ENCODE measurements at regions not wholly inside any gene's neighbourhood (a gene's known extent, or its start where the extent isn't known, plus 50 kb on each side); places are given as distances from the start of the nearest gene placed in this dataset.

- no peaks in the 10 kb centered on the region for H3K9me3 ChIP-seq (ENCODE audit: control insufficient read depth, low read length)
- H3K4me3 ChIP-seq (ENCODE audit: low read length) = no peak overlapping the region
- no peak for DNase-seq (ENCODE audit: low read depth)
- H3K4me1 ChIP-seq (ENCODE audit: control insufficient read depth, insufficient read depth, low read length) = no peaks in the 10 kb centered on the region
- H3K36me3 ChIP-seq (ENCODE audit: control insufficient read depth, insufficient read depth, low read length, severe bottlenecking) = no peaks in the 10 kb centered on the region
- peaks cover 19% of the 10 kb centered on the region for H3K27me3 ChIP-seq (replicated peaks; ENCODE audit: control insufficient read depth, insufficient read depth, low read length)
- no peak overlapping the region for H3K9ac ChIP-seq (ENCODE audit: low read length)
Observed at GRCh38 chr12:113559466-113559865, 87.8 kb upstream of the LHX5 start.

GRCh38 chr12:113555226-113555625, 83.6 kb upstream of the LHX5 start:
- no peaks in the 10 kb centered on the region for H3K4me1 ChIP-seq (ENCODE audit: control insufficient read depth, insufficient read depth, low read length)
- peak; percentile 0 for DNase-seq (ENCODE audit: low read depth)
- H3K36me3 ChIP-seq (ENCODE audit: control insufficient read depth, insufficient read depth, low read length, severe bottlenecking) = no peaks in the 10 kb centered on the region
- H3K4me3 ChIP-seq (ENCODE audit: low read length) = no peak overlapping the region
- no peak overlapping the region for H3K9ac ChIP-seq (ENCODE audit: low read length)
- peaks cover 4% of the 10 kb centered on the region for H3K27me3 ChIP-seq (replicated peaks; ENCODE audit: control insufficient read depth, insufficient read depth, low read length)
- H3K9me3 ChIP-seq (ENCODE audit: control insufficient read depth, low read length) = peaks cover 8% of the 10 kb centered on the region

- DNase-seq (ENCODE audit: low read depth) = no peak
- H3K4me3 ChIP-seq (ENCODE audit: low read length) = no peak overlapping the region
- no peaks in the 10 kb centered on the region for H3K4me1 ChIP-seq (ENCODE audit: control insufficient read depth, insufficient read depth, low read length)
- no peak overlapping the region for H3K9ac ChIP-seq (ENCODE audit: low read length)
- H3K27me3 ChIP-seq (replicated peaks; ENCODE audit: control insufficient read depth, insufficient read depth, low read length) = peaks cover 4% of the 10 kb centered on the region
- H3K36me3 ChIP-seq (ENCODE audit: control insufficient read depth, insufficient read depth, low read length, severe bottlenecking) = no peaks in the 10 kb centered on the region
- peaks cover 21% of the 10 kb centered on the region for H3K9me3 ChIP-seq (ENCODE audit: control insufficient read depth, low read length)
Observed at GRCh38 chr12:113552760-113553159, 81.1 kb upstream of the LHX5 start.

- no peak for DNase-seq (ENCODE audit: low read depth)
- H3K4me3 ChIP-seq (ENCODE audit: low read length) = no peak overlapping the region
- peaks cover 3% of the 10 kb centered on the region for H3K27me3 ChIP-seq (replicated peaks; ENCODE audit: control insufficient read depth, insufficient read depth, low read length)
- no peaks in the 10 kb centered on the region for H3K36me3 ChIP-seq (ENCODE audit: control insufficient read depth, insufficient read depth, low read length, severe bottlenecking)
- H3K9me3 ChIP-seq (ENCODE audit: control insufficient read depth, low read length) = peaks cover 21% of the 10 kb centered on the region
- no peak overlapping the region for H3K9ac ChIP-seq (ENCODE audit: low read length)
- H3K4me1 ChIP-seq (ENCODE audit: control insufficient read depth, insufficient read depth, low read length) = no peaks in the 10 kb centered on the region
Observed at GRCh38 chr12:113551563-113551962, 79.9 kb upstream of the LHX5 start.

- Histone ChIP-seq H3K9me3 (ENCODE audit: control insufficient read depth, low read length) (peaks cover 24% of the 10 kb centered on the region), H3K9ac (ENCODE audit: low read length) (no peak overlapping the region), H3K27me3 (replicated peaks; ENCODE audit: control insufficient read depth, insufficient read depth, low read length) (peaks cover 3% of the 10 kb centered on the region), H3K36me3 (ENCODE audit: control insufficient read depth, insufficient read depth, low read length, severe bottlenecking) (no peaks in the 10 kb centered on the region), H3K4me1 (ENCODE audit: control insufficient read depth, insufficient read depth, low read length) (no peaks in the 10 kb centered on the region), H3K4me3 (ENCODE audit: low read length) (no peak overlapping the region)
- DNase-seq (ENCODE audit: low read depth) = no peak
Observed at GRCh38 chr12:113548467-113548866, 76.8 kb upstream of the LHX5 start.

GRCh38 chr12:113546916-113547863, 75.5 kb upstream of the LHX5 start:
- Histone ChIP-seq H3K9me3 (ENCODE audit: control insufficient read depth, low read length) (peaks cover 24% of the 10 kb centered on the region), H3K9ac (ENCODE audit: low read length) (no peak overlapping the region), H3K4me3 (ENCODE audit: low read length) (no peak overlapping the region), H3K4me1 (ENCODE audit: control insufficient read depth, insufficient read depth, low read length) (no peaks in the 10 kb centered on the region), H3K36me3 (ENCODE audit: control insufficient read depth, insufficient read depth, low read length, severe bottlenecking) (no peaks in the 10 kb centered on the region), H3K27me3 (replicated peaks; ENCODE audit: control insufficient read depth, insufficient read depth, low read length) (peaks cover 3% of the 10 kb centered on the region)
- DNase-seq (ENCODE audit: low read depth) = no peak

- Histone ChIP-seq H3K4me3 (ENCODE audit: low read length) (no peak overlapping the region), H3K4me1 (ENCODE audit: control insufficient read depth, insufficient read depth, low read length) (no peaks in the 10 kb centered on the region), H3K9me3 (ENCODE audit: control insufficient read depth, low read length) (peaks cover 14% of the 10 kb centered on the region), H3K9ac (ENCODE audit: low read length) (no peak overlapping the region), H3K36me3 (ENCODE audit: control insufficient read depth, insufficient read depth, low read length, severe bottlenecking) (no peaks in the 10 kb centered on the region), H3K27me3 (replicated peaks; ENCODE audit: control insufficient read depth, insufficient read depth, low read length) (peaks cover 19% of the 10 kb centered on the region)
- DNase-seq (ENCODE audit: low read depth) = no peak
Observed at GRCh38 chr12:113537751-113538087, 66.0 kb upstream of the LHX5 start.

- H3K4me1 ChIP-seq (ENCODE audit: control insufficient read depth, insufficient read depth, low read length) = no peaks in the 10 kb centered on the region
- H3K9me3 ChIP-seq (ENCODE audit: control insufficient read depth, low read length) = peaks cover 14% of the 10 kb centered on the region
- DNase-seq (ENCODE audit: low read depth) = no peak
- H3K4me3 ChIP-seq (ENCODE audit: low read length) = no peak overlapping the region
- peaks cover 20% of the 10 kb centered on the region for H3K27me3 ChIP-seq (replicated peaks; ENCODE audit: control insufficient read depth, insufficient read depth, low read length)
- H3K9ac ChIP-seq (ENCODE audit: low read length) = no peak overlapping the region
- no peaks in the 10 kb centered on the region for H3K36me3 ChIP-seq (ENCODE audit: control insufficient read depth, insufficient read depth, low read length, severe bottlenecking)
Observed at GRCh38 chr12:113537046-113537750, 65.5 kb upstream of the LHX5 start.

- Histone ChIP-seq H3K4me3 (ENCODE audit: low read length) (no peak overlapping the region), H3K27me3 (replicated peaks; ENCODE audit: control insufficient read depth, insufficient read depth, low read length) (peaks cover 20% of the 10 kb centered on the region), H3K4me1 (ENCODE audit: control insufficient read depth, insufficient read depth, low read length) (no peaks in the 10 kb centered on the region), H3K9me3 (ENCODE audit: control insufficient read depth, low read length) (peaks cover 9% of the 10 kb centered on the region), H3K9ac (ENCODE audit: low read length) (no peak overlapping the region), H3K36me3 (ENCODE audit: control insufficient read depth, insufficient read depth, low read length, severe bottlenecking) (no peaks in the 10 kb centered on the region)
- no peak for DNase-seq (ENCODE audit: low read depth)
Observed at GRCh38 chr12:113535100-113535499, 63.4 kb upstream of the LHX5 start.

- no peak for DNase-seq (ENCODE audit: low read depth)
- Histone ChIP-seq H3K27me3 (replicated peaks; ENCODE audit: control insufficient read depth, insufficient read depth, low read length) (peaks cover 21% of the 10 kb centered on the region), H3K4me1 (ENCODE audit: control insufficient read depth, insufficient read depth, low read length) (no peaks in the 10 kb centered on the region), H3K9ac (ENCODE audit: low read length) (no peak overlapping the region), H3K4me3 (ENCODE audit: low read length) (no peak overlapping the region), H3K9me3 (ENCODE audit: control insufficient read depth, low read length) (peaks cover 9% of the 10 kb centered on the region), H3K36me3 (ENCODE audit: control insufficient read depth, insufficient read depth, low read length, severe bottlenecking) (no peaks in the 10 kb centered on the region)
Observed at GRCh38 chr12:113534555-113534954, 62.9 kb upstream of the LHX5 start.

GRCh38 chr12:113533842-113534375, 62.2 kb upstream of the LHX5 start:
- Histone ChIP-seq H3K9ac (ENCODE audit: low read length) (no peak overlapping the region), H3K4me3 (ENCODE audit: low read length) (no peak overlapping the region), H3K9me3 (ENCODE audit: control insufficient read depth, low read length) (peaks cover 4% of the 10 kb centered on the region), H3K4me1 (ENCODE audit: control insufficient read depth, insufficient read depth, low read length) (no peaks in the 10 kb centered on the region), H3K27me3 (replicated peaks; ENCODE audit: control insufficient read depth, insufficient read depth, low read length) (peaks cover 27% of the 10 kb centered on the region), H3K36me3 (ENCODE audit: control insufficient read depth, insufficient read depth, low read length, severe bottlenecking) (no peaks in the 10 kb centered on the region)
- no peak for DNase-seq (ENCODE audit: low read depth)

Measured in adipocyte (in vitro differentiated cells).